GM23338 (cell line): ENCODE measurements at regions not wholly inside any gene's neighbourhood (a gene's known extent, or its start where the extent isn't known, plus 50 kb on each side); places are given as distances from the start of the nearest gene placed in this dataset.

Experiments
- CREB1 ChIP-seq: fragments of 250-450 bp; sonication (Bioruptor Pico); IDR thresholded peaks from 2 replicates; pipeline ENCODE4 v1.5.0; 2020; ENCODE audit warnings: low read depth, mild to moderate bottlenecking, moderate library complexity
- EZH2 ChIP-seq: fragments of 200-600 bp; sonication (generic); IDR thresholded peaks from one replicate; pipeline ENCODE4 v1.8.0; 2017; ENCODE audit warnings: antibody characterized with exemption, mild to moderate bottlenecking, low read depth; ENCODE audit not compliant: unreplicated experiment
- EZH2phosphoT487 ChIP-seq: fragments of 200-600 bp; sonication (generic); IDR thresholded peaks from one replicate; pipeline ENCODE4 v1.8.1; 2018; ENCODE audit warnings: antibody characterized with exemption; ENCODE audit not compliant: unreplicated experiment
- JUNB ChIP-seq: IDR thresholded peaks from one replicate; pipeline ENCODE4 v1.6.1; 2016; ENCODE audit warnings: antibody characterized with exemption; ENCODE audit not compliant: unreplicated experiment
- POLR2AphosphoS5 ChIP-seq: IDR thresholded peaks from 2 replicates; pipeline ENCODE4 v1.6.1; 2016; ENCODE audit warnings: antibody characterized with exemption, low read depth
- ZNF114 ChIP-seq: fragments of 250-450 bp; sonication (Bioruptor Pico); IDR thresholded peaks from 2 replicates; pipeline ENCODE4 v1.5.0; 2020; ENCODE audit warnings: mild to moderate bottlenecking, moderate library complexity
- ZNF331 ChIP-seq: fragments of 250-450 bp; sonication (Bioruptor Pico); IDR thresholded peaks from 2 replicates; pipeline ENCODE4 v1.5.0; 2020; ENCODE audit warnings: low read depth, mild to moderate bottlenecking, moderate library complexity
- TF ChIP-seq, protein P1 (sequence below): fragments of 250-450 bp; sonication (Bioruptor Pico); IDR thresholded peaks from 2 replicates; pipeline ENCODE4 v1.5.0; 2020; ENCODE audit warnings: mild to moderate bottlenecking, moderate library complexity
- TF ChIP-seq, protein P2 (sequence below): IDR thresholded peaks from one replicate; pipeline ENCODE4 v1.6.1; 2018; ENCODE audit warnings: antibody characterized with exemption; ENCODE audit not compliant: unreplicated experiment

DNA sequence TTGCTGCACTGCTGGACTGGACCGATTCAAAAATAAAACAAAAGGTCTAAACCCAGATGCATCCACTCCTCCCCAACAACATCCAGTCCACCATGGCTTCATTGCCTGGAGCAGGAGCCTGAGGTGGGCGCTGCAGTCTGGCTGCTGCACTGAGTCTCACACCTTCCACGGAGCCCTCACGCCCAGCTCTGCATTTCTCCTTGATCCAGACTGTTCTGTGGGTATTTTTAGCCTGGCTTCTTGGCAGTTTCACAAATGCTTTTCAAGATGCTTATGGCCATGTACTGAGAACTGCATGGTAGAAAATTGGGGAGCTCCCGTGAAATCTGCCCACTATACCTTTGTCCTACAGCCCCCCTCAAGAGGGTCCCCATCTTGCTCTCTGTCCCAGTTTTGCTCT, 53.3 kb upstream of the JAM3 start (continued):
- TF ChIP-seq, protein P1, sequence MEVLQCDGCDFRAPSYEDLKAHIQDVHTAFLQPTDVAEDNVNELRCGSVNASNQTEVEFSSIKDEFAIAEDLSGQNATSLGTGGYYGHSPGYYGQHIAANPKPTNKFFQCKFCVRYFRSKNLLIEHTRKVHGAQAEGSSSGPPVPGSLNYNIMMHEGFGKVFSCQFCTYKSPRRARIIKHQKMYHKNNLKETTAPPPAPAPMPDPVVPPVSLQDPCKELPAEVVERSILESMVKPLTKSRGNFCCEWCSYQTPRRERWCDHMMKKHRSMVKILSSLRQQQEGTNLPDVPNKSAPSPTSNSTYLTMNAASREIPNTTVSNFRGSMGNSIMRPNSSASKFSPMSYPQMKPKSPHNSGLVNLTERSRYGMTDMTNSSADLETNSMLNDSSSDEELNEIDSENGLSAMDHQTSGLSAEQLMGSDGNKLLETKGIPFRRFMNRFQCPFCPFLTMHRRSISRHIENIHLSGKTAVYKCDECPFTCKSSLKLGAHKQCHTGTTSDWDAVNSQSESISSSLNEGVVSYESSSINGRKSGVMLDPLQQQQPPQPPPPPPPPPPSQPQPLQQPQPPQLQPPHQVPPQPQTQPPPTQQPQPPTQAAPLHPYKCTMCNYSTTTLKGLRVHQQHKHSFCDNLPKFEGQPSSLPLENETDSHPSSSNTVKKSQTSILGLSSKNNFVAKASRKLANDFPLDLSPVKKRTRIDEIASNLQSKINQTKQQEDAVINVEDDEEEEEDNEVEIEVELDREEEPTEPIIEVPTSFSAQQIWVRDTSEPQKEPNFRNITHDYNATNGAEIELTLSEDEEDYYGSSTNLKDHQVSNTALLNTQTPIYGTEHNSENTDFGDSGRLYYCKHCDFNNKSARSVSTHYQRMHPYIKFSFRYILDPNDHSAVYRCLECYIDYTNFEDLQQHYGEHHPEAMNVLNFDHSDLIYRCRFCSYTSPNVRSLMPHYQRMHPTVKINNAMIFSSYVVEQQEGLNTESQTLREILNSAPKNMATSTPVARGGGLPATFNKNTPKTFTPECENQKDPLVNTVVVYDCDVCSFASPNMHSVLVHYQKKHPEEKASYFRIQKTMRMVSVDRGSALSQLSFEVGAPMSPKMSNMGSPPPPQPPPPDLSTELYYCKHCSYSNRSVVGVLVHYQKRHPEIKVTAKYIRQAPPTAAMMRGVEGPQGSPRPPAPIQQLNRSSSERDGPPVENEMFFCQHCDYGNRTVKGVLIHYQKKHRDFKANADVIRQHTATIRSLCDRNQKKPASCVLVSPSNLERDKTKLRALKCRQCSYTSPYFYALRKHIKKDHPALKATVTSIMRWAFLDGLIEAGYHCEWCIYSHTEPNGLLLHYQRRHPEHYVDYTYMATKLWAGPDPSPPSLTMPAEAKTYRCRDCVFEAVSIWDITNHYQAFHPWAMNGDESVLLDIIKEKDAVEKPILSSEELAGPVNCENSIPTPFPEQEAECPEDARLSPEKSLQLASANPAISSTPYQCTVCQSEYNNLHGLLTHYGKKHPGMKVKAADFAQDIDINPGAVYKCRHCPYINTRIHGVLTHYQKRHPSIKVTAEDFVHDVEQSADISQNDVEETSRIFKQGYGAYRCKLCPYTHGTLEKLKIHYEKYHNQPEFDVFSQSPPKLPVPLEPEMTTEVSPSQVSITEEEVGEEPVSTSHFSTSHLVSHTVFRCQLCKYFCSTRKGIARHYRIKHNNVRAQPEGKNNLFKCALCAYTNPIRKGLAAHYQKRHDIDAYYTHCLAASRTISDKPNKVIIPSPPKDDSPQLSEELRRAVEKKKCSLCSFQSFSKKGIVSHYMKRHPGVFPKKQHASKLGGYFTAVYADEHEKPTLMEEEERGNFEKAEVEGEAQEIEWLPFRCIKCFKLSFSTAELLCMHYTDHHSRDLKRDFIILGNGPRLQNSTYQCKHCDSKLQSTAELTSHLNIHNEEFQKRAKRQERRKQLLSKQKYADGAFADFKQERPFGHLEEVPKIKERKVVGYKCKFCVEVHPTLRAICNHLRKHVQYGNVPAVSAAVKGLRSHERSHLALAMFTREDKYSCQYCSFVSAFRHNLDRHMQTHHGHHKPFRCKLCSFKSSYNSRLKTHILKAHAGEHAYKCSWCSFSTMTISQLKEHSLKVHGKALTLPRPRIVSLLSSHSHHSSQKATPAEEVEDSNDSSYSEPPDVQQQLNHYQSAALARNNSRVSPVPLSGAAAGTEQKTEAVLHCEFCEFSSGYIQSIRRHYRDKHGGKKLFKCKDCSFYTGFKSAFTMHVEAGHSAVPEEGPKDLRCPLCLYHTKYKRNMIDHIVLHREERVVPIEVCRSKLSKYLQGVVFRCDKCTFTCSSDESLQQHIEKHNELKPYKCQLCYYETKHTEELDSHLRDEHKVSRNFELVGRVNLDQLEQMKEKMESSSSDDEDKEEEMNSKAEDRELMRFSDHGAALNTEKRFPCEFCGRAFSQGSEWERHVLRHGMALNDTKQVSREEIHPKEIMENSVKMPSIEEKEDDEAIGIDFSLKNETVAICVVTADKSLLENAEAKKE (CRISPR knock-in tag): no peak
- no peak for TF ChIP-seq EZH2phosphoT487
- no peak for TF ChIP-seq POLR2AphosphoS5
- TF ChIP-seq JUNB: no peak
- no peak for TF ChIP-seq ZNF331 (CRISPR knock-in tag)
- TF ChIP-seq, protein P2, sequence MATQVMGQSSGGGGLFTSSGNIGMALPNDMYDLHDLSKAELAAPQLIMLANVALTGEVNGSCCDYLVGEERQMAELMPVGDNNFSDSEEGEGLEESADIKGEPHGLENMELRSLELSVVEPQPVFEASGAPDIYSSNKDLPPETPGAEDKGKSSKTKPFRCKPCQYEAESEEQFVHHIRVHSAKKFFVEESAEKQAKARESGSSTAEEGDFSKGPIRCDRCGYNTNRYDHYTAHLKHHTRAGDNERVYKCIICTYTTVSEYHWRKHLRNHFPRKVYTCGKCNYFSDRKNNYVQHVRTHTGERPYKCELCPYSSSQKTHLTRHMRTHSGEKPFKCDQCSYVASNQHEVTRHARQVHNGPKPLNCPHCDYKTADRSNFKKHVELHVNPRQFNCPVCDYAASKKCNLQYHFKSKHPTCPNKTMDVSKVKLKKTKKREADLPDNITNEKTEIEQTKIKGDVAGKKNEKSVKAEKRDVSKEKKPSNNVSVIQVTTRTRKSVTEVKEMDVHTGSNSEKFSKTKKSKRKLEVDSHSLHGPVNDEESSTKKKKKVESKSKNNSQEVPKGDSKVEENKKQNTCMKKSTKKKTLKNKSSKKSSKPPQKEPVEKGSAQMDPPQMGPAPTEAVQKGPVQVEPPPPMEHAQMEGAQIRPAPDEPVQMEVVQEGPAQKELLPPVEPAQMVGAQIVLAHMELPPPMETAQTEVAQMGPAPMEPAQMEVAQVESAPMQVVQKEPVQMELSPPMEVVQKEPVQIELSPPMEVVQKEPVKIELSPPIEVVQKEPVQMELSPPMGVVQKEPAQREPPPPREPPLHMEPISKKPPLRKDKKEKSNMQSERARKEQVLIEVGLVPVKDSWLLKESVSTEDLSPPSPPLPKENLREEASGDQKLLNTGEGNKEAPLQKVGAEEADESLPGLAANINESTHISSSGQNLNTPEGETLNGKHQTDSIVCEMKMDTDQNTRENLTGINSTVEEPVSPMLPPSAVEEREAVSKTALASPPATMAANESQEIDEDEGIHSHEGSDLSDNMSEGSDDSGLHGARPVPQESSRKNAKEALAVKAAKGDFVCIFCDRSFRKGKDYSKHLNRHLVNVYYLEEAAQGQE: no peak
- TF ChIP-seq ZNF114 (CRISPR knock-in tag): no peak
- no peak for TF ChIP-seq CREB1 (CRISPR knock-in tag)
- no peak for TF ChIP-seq EZH2
